Keratinocyte (primary cell): ENCODE measurements at regions not wholly inside any gene's neighbourhood (a gene's known extent, or its start where the extent isn't known, plus 50 kb on each side); places are given as distances from the start of the nearest gene placed in this dataset.

Experiments used
- DNase-seq: peaks from one replicate; pipeline ENCODE4 v3.0.0-alpha.2; 2011; ENCODE audit warnings: low read depth, missing footprints, low spot score
- FAIRE-seq: peaks from 2 replicates; lab custom pipeline; 2011; peaks lifted over from hg19 to GRCh38; lab: Jason Lieb, UNC
- H2AFZ ChIP-seq: 2 replicates; pipeline ENCODE4 v1.6.0; 2012; ENCODE audit warnings: low read length, control low read depth, inconsistent platforms; ENCODE audit not compliant: control insufficient read depth
- H3K27ac ChIP-seq: 2 replicates; pipeline ENCODE4 v1.5.1; 2011; ENCODE audit warnings: low read length; ENCODE audit not compliant: control insufficient read depth, insufficient read depth
- H3K27me3 ChIP-seq: 3 replicates; pipeline ENCODE4 v1.6.0; 2011; ENCODE audit warnings: low read length; ENCODE audit not compliant: control insufficient read depth, insufficient read depth; ENCODE audit errors: extremely low read depth
- H3K36me3 ChIP-seq, 2 experiments: 2 replicates in 1 of 2; 3 replicates in 1 of 2; pipeline ENCODE4 v1.5.1; 2011; ENCODE audit warnings: low read length in 2 of 2, mild to moderate bottlenecking in 1 of 2; ENCODE audit not compliant: control insufficient read depth in 2 of 2, insufficient read depth in 2 of 2; ENCODE audit errors: extremely low read depth in 1 of 2
- H3K4me1 ChIP-seq: 3 replicates; pipeline ENCODE4 v1.5.1; 2011; ENCODE audit warnings: low read length; ENCODE audit not compliant: control insufficient read depth, insufficient read depth; ENCODE audit errors: extremely low read depth
- H3K4me2 ChIP-seq: 3 replicates; pipeline ENCODE4 v1.6.0; 2011; ENCODE audit warnings: low read depth, low read length; ENCODE audit not compliant: control insufficient read depth, insufficient read depth; ENCODE audit errors: extremely low read depth
- H3K4me3 ChIP-seq, 3 experiments: fragments of 200-600 bp in 1 of 3; sonication (generic) in 1 of 3; 2 replicates in 2 of 3; 3 replicates in 1 of 3; pipeline ENCODE4 v1.5.1; 2011 to 2016; ENCODE audit warnings: low read length in 3 of 3, mild to moderate bottlenecking in 3 of 3, control low read depth in 2 of 3, inconsistent platforms in 1 of 3, low read depth in 1 of 3, mixed read lengths in 1 of 3, mixed run types in 1 of 3, moderate library complexity in 1 of 3; ENCODE audit not compliant: control insufficient read depth in 2 of 3, insufficient read depth in 2 of 3; ENCODE audit errors: extremely low read depth in 1 of 3
- H3K79me2 ChIP-seq: 2 replicates; pipeline ENCODE4 v1.6.0; 2012; ENCODE audit warnings: low read length; ENCODE audit not compliant: control insufficient read depth, insufficient read depth
- H3K9ac ChIP-seq: 3 replicates; pipeline ENCODE4 v1.6.0; 2011; ENCODE audit warnings: low read length; ENCODE audit not compliant: control insufficient read depth, insufficient read depth; ENCODE audit errors: extremely low read depth
- H3K9me1 ChIP-seq: 3 replicates; pipeline ENCODE4 v1.6.0; 2011; ENCODE audit warnings: low read length; ENCODE audit not compliant: control insufficient read depth, insufficient read depth; ENCODE audit errors: extremely low read depth
- H3K9me3 ChIP-seq: 2 replicates; pipeline ENCODE4 v1.5.1; 2012; ENCODE audit warnings: low read depth, low read length; ENCODE audit not compliant: control insufficient read depth
- H4K20me1 ChIP-seq: 3 replicates; pipeline ENCODE4 v1.6.0; 2011; ENCODE audit warnings: low read length; ENCODE audit not compliant: control insufficient read depth, insufficient read depth; ENCODE audit errors: extremely low read depth
- CTCF ChIP-seq, 3 experiments: IDR thresholded peaks in 1 of 3; conservative IDR thresholded peaks in 1 of 3; optimal IDR thresholded peaks in 1 of 3; 2 replicates in 2 of 3; 3 replicates in 1 of 3; pipeline versions ENCODE3 to v1.5.1; 2011; ENCODE audit warnings: low read length in 3 of 3, mild to moderate bottlenecking in 3 of 3, moderate library complexity in 2 of 3, control low read depth in 1 of 3, inconsistent platforms in 1 of 3; ENCODE audit not compliant: insufficient read depth in 2 of 3; ENCODE audit errors: extremely low read depth in 1 of 3
- EZH2 ChIP-seq: IDR thresholded peaks from one replicate; pipeline ENCODE4 v1.6.1; 2012; ENCODE audit warnings: inconsistent platforms, mild to moderate bottlenecking, low read length, moderate library complexity
- dilution Hi-C: fragments of 300-500 bp; cut with MboI; formaldehyde crosslinking; loops from one replicate; pipeline ENCODE4 v1.7.0; 2020; ENCODE audit warnings: low sequenced_read_pairs; ENCODE audit not compliant: extremely low pct_ligation_motif_present

DNA sequence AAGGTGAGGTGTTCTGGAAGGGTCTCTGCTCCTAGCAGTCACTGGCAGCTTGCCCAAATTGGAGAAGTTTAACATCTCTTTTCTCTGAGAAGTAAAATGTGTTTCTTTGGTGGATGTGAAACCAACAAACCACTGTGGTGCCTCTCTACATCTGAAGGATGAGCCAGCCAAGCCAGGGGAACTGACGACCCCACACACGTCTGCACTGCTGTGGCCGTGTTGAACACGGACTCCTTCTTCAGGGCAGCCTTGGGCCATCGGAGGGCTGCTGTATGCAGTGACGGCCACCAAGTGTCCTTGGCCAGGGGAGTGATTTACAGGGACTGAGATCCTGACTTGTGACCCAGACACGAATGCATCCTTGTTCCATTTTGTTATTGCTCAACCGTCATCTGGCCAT is 207.8 kb downstream of the ACKR3 start:
- peak overlapping the region; percentile 58 for H3K4me2 ChIP-seq
- peak overlapping the region; percentile 25 for H3K9ac ChIP-seq
- peaks cover 18% of the 10 kb centered on the region for H3K4me1 ChIP-seq
- no peaks in the 10 kb centered on the region for H4K20me1 ChIP-seq
- H3K27ac ChIP-seq = peak overlapping the region; percentile 78
- TF ChIP-seq EZH2 (no peak), CTCF (optimal IDR thresholded peaks at IDR 0.05 in 1 of 3, IDR thresholded peaks at IDR 0.05 in 1 of 3, conservative IDR thresholded peaks at IDR 0.05 in 1 of 3; ENCODE audit: extremely low read depth in 1 of 3, insufficient read depth in 2 of 3, low read length in 3 of 3) (no peak)
- DNase-seq (no peak), FAIRE-seq (no peak)
- H3K36me3 ChIP-seq = no peaks in the 10 kb centered on the region
- H2AFZ ChIP-seq = peak overlapping the region; percentile 17
- H3K4me3 ChIP-seq = no peak overlapping the region
- dilution Hi-C loops = loop anchor here (5.0 kb wide), 1 partner anchor 55 kb away; no protein-coding TSS in a partner anchor
- H3K9me1 ChIP-seq = no peaks in the 10 kb centered on the region
- H3K79me2 ChIP-seq = no peaks in the 10 kb centered on the region
- H3K27me3 ChIP-seq = no peaks in the 10 kb centered on the region
- H3K9me3 ChIP-seq = no peaks in the 10 kb centered on the region

- no peaks in the 10 kb centered on the region for H3K36me3 ChIP-seq
- no peak overlapping the region for H3K9ac ChIP-seq
- H3K79me2 ChIP-seq = no peaks in the 10 kb centered on the region
- H3K27ac ChIP-seq = no peak overlapping the region
- H3K4me1 ChIP-seq = peaks cover 15% of the 10 kb centered on the region
- H3K4me2 ChIP-seq = no peak overlapping the region
- no peak for TF ChIP-seq EZH2
- no peak for TF ChIP-seq CTCF (optimal IDR thresholded peaks at IDR 0.05 in 1 of 3, IDR thresholded peaks at IDR 0.05 in 1 of 3, conservative IDR thresholded peaks at IDR 0.05 in 1 of 3; ENCODE audit: extremely low read depth in 1 of 3, insufficient read depth in 2 of 3, low read length in 3 of 3)
- dilution Hi-C loops = no loop called here
- H3K27me3 ChIP-seq = no peaks in the 10 kb centered on the region
- no peak overlapping the region for H3K4me3 ChIP-seq
- no peaks in the 10 kb centered on the region for H3K9me1 ChIP-seq
- H3K9me3 ChIP-seq = no peaks in the 10 kb centered on the region
- no peak for DNase-seq
- no peak overlapping the region for H2AFZ ChIP-seq
- FAIRE-seq = peak; percentile 51
- H4K20me1 ChIP-seq = no peaks in the 10 kb centered on the region
Observed at GRCh38 chr2:236781933-236782816, 212.6 kb downstream of the ACKR3 start.
